Testis (tissue), 2 donors: ENCODE measurements at regions not wholly inside any gene's neighbourhood (a gene's known extent, or its start where the extent isn't known, plus 50 kb on each side); places are given as distances from the start of the nearest gene placed in this dataset.

Experiments
- DNase-seq: peaks from one replicate; pipeline ENCODE4 v3.0.0-alpha.2; 2019
- H3K27ac ChIP-seq, 2 donors: fragments of 200-600 bp; sonication (generic); one replicate each; pipeline ENCODE4 v1.5.1; 2019
- H3K27me3 ChIP-seq: fragments of 200-600 bp; sonication (generic); one replicate; pipeline ENCODE4 v1.5.1; 2019
- H3K36me3 ChIP-seq: fragments of 200-600 bp; sonication (generic); one replicate; pipeline ENCODE4 v1.5.1; 2017; ENCODE audit warnings: low read depth; ENCODE audit errors: missing control alignments
- H3K4me1 ChIP-seq: fragments of 200-600 bp; sonication (generic); one replicate; pipeline ENCODE4 v1.5.1; 2019
- H3K4me3 ChIP-seq, 2 donors: fragments of 200-600 bp; sonication (generic); one replicate each; pipeline ENCODE4 v1.5.1; 2017 to 2019
- H3K9me3 ChIP-seq: fragments of 200-600 bp; sonication (generic); one replicate; pipeline ENCODE4 v1.5.1; 2017
- POLR2A ChIP-seq: fragments of 450-650 bp; IDR thresholded peaks from one replicate; pipeline ENCODE4 v1.6.1; 2017; ENCODE audit warnings: antibody characterized with exemption, mild to moderate bottlenecking, moderate library complexity
- WGBS, 2 donors: methylation state at CpG; one replicate each; pipeline ENCODE4 v1.1.5; 2018; 5-methylcytosine and 5-hydroxymethylcytosine counted together
- intact Hi-C: fragments of 100-400 bp; cut with DNase I; formaldehyde crosslinking; loops from one replicate; pipeline ENCODE4 v1.15.1; 2023; ENCODE audit warnings: low total_unique reads
- TF ChIP-seq, protein P1 (sequence below), 3 experiments: fragments of 450-650 bp in 2 of 3; fragments of 200-600 bp in 1 of 3; sonication (generic) in 1 of 3; IDR thresholded peaks; one replicate each; pipeline ENCODE4 v1.5.1; 2016 to 2019; ENCODE audit warnings: antibody characterized with exemption in 3 of 3, mild to moderate bottlenecking in 2 of 3, moderate library complexity in 1 of 3

DNA sequence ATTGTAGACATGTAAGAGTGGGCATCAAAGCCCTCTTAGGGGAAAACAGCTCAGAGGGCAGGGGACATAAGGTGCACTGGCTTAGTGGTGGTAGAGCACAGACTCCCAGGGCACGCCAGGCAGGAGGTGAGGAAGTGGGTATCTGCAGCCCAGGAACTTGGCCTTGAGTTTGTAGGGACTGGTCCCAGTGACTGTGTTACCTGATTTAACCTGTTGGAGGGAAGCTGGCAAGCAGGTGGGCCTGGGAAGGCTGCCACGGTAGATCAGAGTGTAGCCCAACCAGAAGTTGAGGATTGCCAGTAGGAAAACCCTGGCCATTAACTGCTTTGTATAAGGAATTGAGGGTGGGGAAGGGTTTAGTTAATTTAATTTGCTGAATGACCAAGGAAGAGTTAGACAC, 417.5 kb upstream of the C2CD4B start:
- Histone ChIP-seq H3K27ac (no peak overlapping the region), H3K9me3 (no peaks in the 10 kb centered on the region), H3K4me3 (no peak overlapping the region), H3K4me1 (no peaks in the 10 kb centered on the region), H3K36me3 (no peaks in the 10 kb centered on the region), H3K27me3 (no peaks in the 10 kb centered on the region)
- intact Hi-C loops: no loop called here
- TF ChIP-seq, protein P1, sequence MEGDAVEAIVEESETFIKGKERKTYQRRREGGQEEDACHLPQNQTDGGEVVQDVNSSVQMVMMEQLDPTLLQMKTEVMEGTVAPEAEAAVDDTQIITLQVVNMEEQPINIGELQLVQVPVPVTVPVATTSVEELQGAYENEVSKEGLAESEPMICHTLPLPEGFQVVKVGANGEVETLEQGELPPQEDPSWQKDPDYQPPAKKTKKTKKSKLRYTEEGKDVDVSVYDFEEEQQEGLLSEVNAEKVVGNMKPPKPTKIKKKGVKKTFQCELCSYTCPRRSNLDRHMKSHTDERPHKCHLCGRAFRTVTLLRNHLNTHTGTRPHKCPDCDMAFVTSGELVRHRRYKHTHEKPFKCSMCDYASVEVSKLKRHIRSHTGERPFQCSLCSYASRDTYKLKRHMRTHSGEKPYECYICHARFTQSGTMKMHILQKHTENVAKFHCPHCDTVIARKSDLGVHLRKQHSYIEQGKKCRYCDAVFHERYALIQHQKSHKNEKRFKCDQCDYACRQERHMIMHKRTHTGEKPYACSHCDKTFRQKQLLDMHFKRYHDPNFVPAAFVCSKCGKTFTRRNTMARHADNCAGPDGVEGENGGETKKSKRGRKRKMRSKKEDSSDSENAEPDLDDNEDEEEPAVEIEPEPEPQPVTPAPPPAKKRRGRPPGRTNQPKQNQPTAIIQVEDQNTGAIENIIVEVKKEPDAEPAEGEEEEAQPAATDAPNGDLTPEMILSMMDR (IDR thresholded peaks at IDR 0.05): no peak
- no peak for TF ChIP-seq POLR2A
- 83% methylated on average over 2 of the region's 2 CpGs for WGBS, 2 donors
- no peak for DNase-seq

DNA sequence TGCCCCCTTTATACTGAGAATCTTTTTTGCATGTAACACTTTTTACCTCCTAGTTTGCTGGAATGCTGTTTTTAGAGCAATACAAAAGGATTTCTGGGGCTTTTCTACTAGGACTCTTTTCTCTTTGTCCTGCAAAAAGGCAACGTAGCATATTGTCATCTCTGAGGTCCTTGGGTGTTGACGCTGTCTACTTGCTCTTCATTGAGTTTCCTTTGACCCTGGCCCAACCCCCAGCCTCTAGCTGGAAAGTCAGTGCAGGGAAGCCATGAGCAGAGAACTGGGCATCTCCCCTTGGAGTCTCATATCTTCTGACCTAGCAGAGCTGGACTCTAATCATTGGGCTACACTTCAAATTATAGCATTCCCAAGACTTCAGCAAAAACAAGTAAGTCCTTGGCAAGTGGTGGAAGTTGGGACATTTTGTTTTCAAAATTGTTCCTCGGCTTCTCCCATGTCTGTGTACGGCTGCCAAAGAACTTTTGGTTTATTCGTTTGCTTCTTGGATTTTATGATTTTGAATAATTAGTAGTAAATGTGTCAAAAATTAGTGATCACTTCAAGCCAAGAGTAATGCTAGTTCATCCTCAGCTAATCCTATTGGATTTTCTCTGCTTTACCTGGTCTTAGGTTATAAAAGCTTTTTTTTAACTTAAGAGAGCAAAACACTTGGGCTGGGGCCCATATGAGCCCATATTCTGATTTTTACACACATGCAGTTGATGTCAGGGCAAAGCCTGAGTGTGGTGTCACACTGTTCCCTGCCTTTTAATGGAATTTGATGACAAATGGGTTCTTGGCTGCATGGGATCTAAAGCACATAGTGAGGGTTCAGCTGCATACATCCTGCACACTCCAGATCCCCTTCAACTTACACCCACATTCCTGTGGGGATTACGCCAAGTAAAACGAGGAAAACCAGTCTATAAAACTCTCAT, 419.5 kb upstream of the C2CD4B start:
- Histone ChIP-seq H3K36me3 (no peaks in the 10 kb centered on the region), H3K27ac (peak overlapping the region in 1 of 2 donors; percentile 42), H3K27me3 (no peaks in the 10 kb centered on the region), H3K9me3 (no peaks in the 10 kb centered on the region), H3K4me3 (no peak overlapping the region), H3K4me1 (no peaks in the 10 kb centered on the region)
- WGBS, 2 donors: 57 to 63% methylated on average over 7 of the region's 7 CpGs
- intact Hi-C loops: no loop called here
- no peak for TF ChIP-seq POLR2A
- TF ChIP-seq, protein P1 (IDR thresholded peaks at IDR 0.05): no peak
- peak; percentile 21 for DNase-seq

DNA sequence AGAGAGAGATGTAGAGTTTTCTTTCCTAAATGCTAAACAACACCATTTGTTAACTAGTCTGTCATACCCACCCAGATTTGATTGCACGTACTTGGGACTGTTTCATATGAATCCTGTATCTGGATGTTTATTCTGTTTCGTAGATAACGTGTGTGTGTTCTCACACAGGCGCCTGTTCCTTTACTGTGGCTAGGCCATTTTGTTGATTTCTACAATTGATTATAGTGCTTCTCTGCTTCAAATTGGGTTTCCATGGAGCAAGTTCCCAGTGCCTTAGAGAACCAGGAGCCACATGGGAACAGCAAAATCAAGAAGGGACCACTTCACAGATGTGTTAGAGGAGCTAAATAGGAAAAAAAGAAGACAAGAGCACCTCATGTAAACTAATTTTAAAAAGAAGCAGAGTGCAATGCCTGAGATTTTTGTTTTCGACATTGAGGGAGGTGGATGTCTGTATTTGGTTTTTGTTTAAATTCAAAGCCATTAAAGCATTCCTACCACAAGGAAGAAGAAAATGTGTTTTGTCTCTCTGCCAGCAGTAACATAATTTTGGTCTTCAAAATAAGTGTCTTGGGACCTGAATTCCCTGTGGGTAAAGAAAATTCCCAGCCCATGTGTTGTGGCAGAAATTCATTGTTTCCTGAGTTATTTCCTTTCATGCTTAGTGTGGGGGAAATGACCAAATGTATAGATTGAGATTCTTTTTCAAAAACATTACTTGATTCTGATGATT, 424.0 kb upstream of the C2CD4B start:
- no peak overlapping the region for H3K4me3 ChIP-seq
- H3K4me1 ChIP-seq: peaks cover 3% of the 10 kb centered on the region
- TF ChIP-seq, protein P1 (IDR thresholded peaks at IDR 0.05): no peak
- TF ChIP-seq POLR2A: no peak
- WGBS, 2 donors: 92 to 93% methylated on average over 5 of the region's 5 CpGs
- intact Hi-C loops: no loop called here
- no peak overlapping the region for H3K27ac ChIP-seq
- DNase-seq: no peak
- H3K36me3 ChIP-seq: no peaks in the 10 kb centered on the region
- H3K27me3 ChIP-seq: no peaks in the 10 kb centered on the region
- no peaks in the 10 kb centered on the region for H3K9me3 ChIP-seq

DNA sequence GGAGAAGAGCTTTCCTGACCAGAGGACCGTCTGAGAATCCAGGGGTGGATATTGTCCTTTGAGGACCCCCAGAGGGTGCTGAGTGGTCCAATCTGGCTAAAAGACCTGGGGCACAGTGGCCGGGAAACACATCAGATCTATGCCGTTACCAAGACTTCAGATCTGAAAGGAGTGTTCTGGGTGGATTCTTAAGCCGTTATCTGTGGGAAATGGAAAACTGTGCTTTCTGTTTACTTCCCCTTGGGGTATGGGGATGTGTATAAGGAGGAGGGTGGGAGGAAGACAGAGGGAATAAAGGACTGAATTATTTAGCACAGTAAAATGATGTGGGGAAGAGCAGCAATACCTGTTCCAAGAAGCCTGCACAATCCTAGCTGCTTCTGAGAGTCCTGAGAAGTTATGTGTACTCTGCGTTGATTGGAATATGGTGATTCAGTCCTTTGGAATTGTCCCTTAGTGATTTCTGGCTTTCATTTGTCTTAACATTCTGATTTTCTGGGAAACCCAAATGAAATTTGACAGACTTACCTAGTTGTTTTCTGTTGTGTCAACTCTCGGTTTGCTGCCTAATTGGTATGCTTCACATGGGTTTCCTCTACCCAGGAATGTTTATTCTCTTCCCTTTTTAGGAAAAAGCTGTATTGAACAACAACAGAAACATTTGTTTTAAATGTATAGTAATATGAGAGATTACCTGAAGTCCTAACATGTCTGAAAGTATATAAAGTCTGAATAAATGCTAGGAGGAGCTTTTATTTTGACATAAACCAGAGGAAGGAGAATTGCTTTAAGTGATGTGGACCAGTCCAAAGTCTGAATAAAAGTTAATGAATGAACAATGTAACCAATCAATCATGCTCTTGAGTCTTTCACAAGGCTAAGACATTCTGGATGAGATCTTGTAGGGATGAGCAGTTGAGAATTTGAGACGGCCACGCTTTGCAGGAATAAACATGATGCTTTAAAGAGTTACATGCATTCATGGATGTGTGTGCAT, 427.1 kb upstream of the C2CD4B start:
- TF ChIP-seq, protein P1 (IDR thresholded peaks at IDR 0.05): no peak
- TF ChIP-seq POLR2A: no peak
- peaks cover 3% of the 10 kb centered on the region for H3K4me1 ChIP-seq
- H3K36me3 ChIP-seq: no peaks in the 10 kb centered on the region
- H3K9me3 ChIP-seq: no peaks in the 10 kb centered on the region
- DNase-seq: no peak
- no peak overlapping the region for H3K27ac ChIP-seq
- no peaks in the 10 kb centered on the region for H3K27me3 ChIP-seq
- intact Hi-C loops: no loop called here
- H3K4me3 ChIP-seq: no peak overlapping the region
- WGBS, 2 donors: 81 to 88% methylated on average over 8 of the region's 8 CpGs
